ENCODE measurements at regions not wholly inside any gene's neighbourhood (a gene's known extent, or its start where the extent isn't known, plus 50 kb on each side); places are given as distances from the start of the nearest gene placed in this dataset.

GRCh38 chr1:232504651-232505050 is 125.3 kb downstream of the SIPA1L2 start:
- Histone ChIP-seq H3K9me3 (no peaks in the 10 kb centered on the region), H3K27me3 (no peaks in the 10 kb centered on the region), H3K4me3 (ENCODE audit: low read depth, low read length) (no peak overlapping the region), H3K4me1 (no peaks in the 10 kb centered on the region), H3K36me3 (no peaks in the 10 kb centered on the region)
- no peak for DNase-seq
- TF ChIP-seq CTCF (IDR thresholded peaks at IDR 0.05; ENCODE audit: low read depth, low read length): no peak

DNA sequence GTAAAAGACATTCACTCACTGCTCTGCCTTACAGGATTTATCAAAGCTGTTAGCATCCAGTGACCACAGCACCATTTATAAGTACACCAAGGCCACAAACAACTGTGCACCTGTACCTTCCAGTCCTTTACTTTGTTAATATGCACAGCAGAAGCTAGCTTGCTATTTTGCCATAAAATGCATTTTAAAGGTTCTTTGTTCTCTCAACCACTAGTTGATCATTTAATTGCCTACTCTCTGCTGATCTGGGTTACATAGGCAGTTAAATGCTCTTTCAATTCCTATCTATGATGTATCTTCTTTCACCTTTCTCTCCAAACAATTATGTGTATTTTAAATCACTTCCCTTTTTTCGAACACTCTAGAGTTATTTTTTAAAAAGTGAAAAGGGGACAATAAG is 126.4 kb downstream of the SIPA1L2 start:
- Histone ChIP-seq H3K4me3 (ENCODE audit: low read depth, low read length) (no peak overlapping the region), H3K9me3 (no peaks in the 10 kb centered on the region), H3K27me3 (no peaks in the 10 kb centered on the region), H3K4me1 (no peaks in the 10 kb centered on the region), H3K36me3 (no peaks in the 10 kb centered on the region)
- TF ChIP-seq CTCF (IDR thresholded peaks at IDR 0.05; ENCODE audit: low read depth, low read length): no peak
- DNase-seq: no peak

DNA sequence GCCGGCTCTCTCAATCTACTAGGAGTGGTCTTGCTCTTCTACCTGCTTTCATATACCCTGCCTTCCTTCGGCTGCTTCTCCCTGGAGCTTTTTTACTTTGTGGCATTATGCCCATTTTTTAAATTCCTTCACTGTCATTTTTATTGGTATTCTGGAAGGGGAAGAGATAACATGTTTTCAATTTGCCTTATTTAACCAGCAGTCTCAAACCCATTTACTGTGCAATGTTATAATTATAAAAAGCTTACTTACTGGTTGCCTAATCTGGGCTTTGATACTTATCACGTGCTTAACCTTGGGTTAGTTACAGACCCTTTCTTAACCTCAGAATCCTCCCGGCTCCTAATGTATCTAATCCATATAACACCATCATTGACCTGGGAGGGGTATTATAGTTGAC is 128.1 kb downstream of the SIPA1L2 start:
- H3K27me3 ChIP-seq: no peaks in the 10 kb centered on the region
- no peaks in the 10 kb centered on the region for H3K4me1 ChIP-seq
- TF ChIP-seq CTCF (IDR thresholded peaks at IDR 0.05; ENCODE audit: low read depth, low read length): no peak

GRCh38 chr1:232499188-232499587 is 130.7 kb downstream of the SIPA1L2 start:
- TF ChIP-seq CTCF (IDR thresholded peaks at IDR 0.05; ENCODE audit: low read depth, low read length): no peak
- H3K4me3 ChIP-seq (ENCODE audit: low read depth, low read length): no peak overlapping the region
- no peaks in the 10 kb centered on the region for H3K9me3 ChIP-seq
- no peaks in the 10 kb centered on the region for H3K27me3 ChIP-seq
- no peaks in the 10 kb centered on the region for H3K4me1 ChIP-seq
- no peak for DNase-seq
- H3K36me3 ChIP-seq: no peaks in the 10 kb centered on the region

More for the DNA sequence above, 128.1 kb downstream of the SIPA1L2 start:
- DNase-seq: no peak
- Histone ChIP-seq H3K36me3 (no peaks in the 10 kb centered on the region), H3K9me3 (no peaks in the 10 kb centered on the region), H3K4me3 (ENCODE audit: low read depth, low read length) (no peak overlapping the region)

- no peak for TF ChIP-seq CTCF (IDR thresholded peaks at IDR 0.05; ENCODE audit: low read depth, low read length)
- H3K36me3 ChIP-seq: no peaks in the 10 kb centered on the region
- no peaks in the 10 kb centered on the region for H3K4me1 ChIP-seq
- no peak overlapping the region for H3K4me3 ChIP-seq (ENCODE audit: low read depth, low read length)
- no peaks in the 10 kb centered on the region for H3K9me3 ChIP-seq
- DNase-seq: no peak
- no peaks in the 10 kb centered on the region for H3K27me3 ChIP-seq
Measured at GRCh38 chr1:232493869-232494268, 136.1 kb downstream of the SIPA1L2 start.

GRCh38 chr1:232489256-232489655 is 140.7 kb downstream of the SIPA1L2 start:
- DNase-seq: no peak
- no peaks in the 10 kb centered on the region for H3K27me3 ChIP-seq
- TF ChIP-seq CTCF (IDR thresholded peaks at IDR 0.05; ENCODE audit: low read depth, low read length): no peak
- H3K36me3 ChIP-seq: no peaks in the 10 kb centered on the region
- H3K9me3 ChIP-seq: no peaks in the 10 kb centered on the region
- no peak overlapping the region for H3K4me3 ChIP-seq (ENCODE audit: low read depth, low read length)
- no peaks in the 10 kb centered on the region for H3K4me1 ChIP-seq
